Prostate gland (tissue), 2 donors: ENCODE measurements at regions not wholly inside any gene's neighbourhood (a gene's known extent, or its start where the extent isn't known, plus 50 kb on each side); places are given as distances from the start of the nearest gene placed in this dataset.

Experiments used
- DNase-seq: peaks from one replicate; pipeline ENCODE4 v3.0.0-alpha.2; 2019; ENCODE audit warnings: low spot score
- H3K27ac ChIP-seq, 2 donors: fragments of 200-600 bp; sonication (generic); 2 replicates each; pipeline ENCODE4 v1.5.1; 2017 to 2019
- H3K27me3 ChIP-seq: fragments of 200-600 bp; sonication (generic); replicated peaks from 2 replicates; pipeline ENCODE4 v1.5.1; 2019; ENCODE audit not compliant: insufficient read depth
- H3K36me3 ChIP-seq, 2 donors: fragments of 200-600 bp; sonication (generic); 1 replicate in 1 of 2; 2 replicates in 1 of 2; pipeline versions ENCODE4 v1.5.1 to v1.8.1; 2017 to 2019
- H3K4me1 ChIP-seq: fragments of 200-600 bp; sonication (generic); replicated peaks from 2 replicates; pipeline ENCODE4 v1.5.1; 2019
- H3K4me3 ChIP-seq, 2 donors: fragments of 200-600 bp; sonication (generic); 2 replicates each; pipeline ENCODE4 v1.5.1; 2017 to 2019
- H3K9me3 ChIP-seq: fragments of 200-600 bp; sonication (generic); 2 replicates; pipeline ENCODE4 v1.5.1; 2017
- CTCF ChIP-seq, 4 experiments: fragments of 200-600 bp in 2 of 4; fragments of 450-650 bp in 2 of 4; sonication (generic) in 2 of 4; IDR thresholded peaks; 1 replicate in 3 of 4; 2 replicates in 1 of 4; pipeline ENCODE4 v1.5.1; 2016 to 2019; ENCODE audit warnings: antibody characterized with exemption in 4 of 4, mild to moderate bottlenecking in 2 of 4, moderate library complexity in 2 of 4
- POLR2A ChIP-seq: fragments of 450-650 bp; IDR thresholded peaks from one replicate; pipeline ENCODE4 v1.6.1; 2016; ENCODE audit warnings: antibody characterized with exemption, mild to moderate bottlenecking
- POLR2AphosphoS5 ChIP-seq: sonication (generic); formaldehyde crosslinking; IDR thresholded peaks from one replicate; pipeline ENCODE4 v1.6.1; 2017; ENCODE audit warnings: antibody characterized with exemption
- WGBS: methylation state at CpG from one replicate; pipeline ENCODE4 v1.1.5; 2018; 5-methylcytosine and 5-hydroxymethylcytosine counted together
- intact Hi-C: fragments of 100-400 bp; cut with DNase I; formaldehyde crosslinking; loops from one replicate; pipeline ENCODE4 v1.14.2; 2022

DNA sequence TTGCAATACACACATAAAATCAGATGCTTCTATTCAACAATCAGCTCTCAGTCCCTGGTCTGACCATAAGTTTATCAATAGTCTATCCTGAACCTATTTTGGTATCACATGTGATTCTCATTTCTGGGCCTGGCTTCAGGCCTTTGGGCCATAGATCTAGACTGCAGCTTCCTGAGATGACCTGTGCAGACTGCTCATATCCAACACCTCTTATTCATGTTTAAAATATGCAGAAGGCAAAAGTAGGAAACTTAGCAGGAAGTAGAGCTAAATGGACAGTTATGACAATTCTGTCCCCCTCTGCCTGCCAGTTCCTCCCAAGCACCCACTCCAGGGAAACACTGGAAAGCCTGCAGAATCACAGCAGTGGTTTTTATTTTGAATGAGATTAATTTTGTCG is 53.3 kb downstream of the C7orf25 start:
- 92% methylated on average over 1 of the region's 1 CpG for whole genome bisulfite sequencing
- intact Hi-C loops: no loop called here

DNA sequence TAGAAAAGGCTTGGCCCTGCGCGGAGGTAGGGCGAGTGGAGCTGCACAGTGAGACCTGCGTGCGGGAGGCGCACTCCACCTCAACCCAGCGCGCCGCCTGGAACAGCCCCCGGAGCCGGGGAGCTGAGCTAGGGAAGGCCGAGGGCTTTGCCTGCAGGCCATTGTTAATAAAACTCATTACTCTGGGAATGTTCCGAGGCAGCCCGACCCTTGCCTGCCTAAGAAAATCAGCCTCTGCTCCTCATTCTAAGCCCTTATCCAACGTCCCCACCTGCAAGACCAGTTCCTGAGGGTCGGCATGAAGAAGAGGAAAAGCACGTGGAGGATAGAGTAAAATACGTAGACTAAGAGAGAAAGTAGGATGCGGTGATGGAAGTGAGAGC is 55.3 kb downstream of the C7orf25 start:
- no peak for DNase-seq
- peak overlapping the region; percentile 31 to 37 for H3K4me3 ChIP-seq
- TF ChIP-seq POLR2A (no peak), CTCF (IDR thresholded peaks at IDR 0.05) (no peak), POLR2AphosphoS5 (no peak)

More for the DNA sequence above, 53.3 kb downstream of the C7orf25 start:
- Histone ChIP-seq H3K27me3 (no peaks in the 10 kb centered on the region), H3K36me3 (no peaks in the 10 kb centered on the region), H3K4me3 (no peak overlapping the region), H3K4me1 (no peaks in the 10 kb centered on the region), H3K9me3 (no peaks in the 10 kb centered on the region), H3K27ac (no peak overlapping the region)
- no peak for TF ChIP-seq POLR2A
- DNase-seq: no peak

DNA sequence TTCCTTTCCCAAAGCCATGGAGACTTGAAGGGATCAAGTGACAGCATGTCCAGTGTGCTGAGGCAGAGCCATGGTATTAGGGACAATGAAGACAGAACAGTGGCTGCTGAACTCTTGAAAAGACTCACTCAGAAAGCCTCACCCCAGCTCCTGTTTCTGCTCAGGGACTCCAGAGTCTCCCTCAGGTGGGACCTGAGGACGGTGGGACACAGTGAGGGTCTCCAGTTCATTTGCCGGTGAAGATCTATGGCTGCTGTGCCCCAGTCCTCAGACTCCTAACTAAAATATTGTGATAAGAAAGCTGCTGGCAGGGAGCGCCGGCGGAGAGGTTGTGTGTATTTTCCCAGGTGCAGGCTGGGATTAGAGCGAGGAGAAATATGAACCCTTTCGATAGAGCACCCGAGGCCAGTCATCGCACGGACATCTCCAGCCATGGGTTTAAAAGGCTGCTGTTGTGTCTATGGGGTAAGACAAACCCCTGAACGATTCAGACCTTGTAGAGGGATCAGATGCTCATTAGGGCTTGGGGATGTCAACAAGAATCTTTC is 57.2 kb downstream of the C7orf25 start:
- Histone ChIP-seq H3K27ac (no peak overlapping the region), H3K9me3 (no peaks in the 10 kb centered on the region), H3K36me3 (no peaks in the 10 kb centered on the region), H3K27me3 (no peaks in the 10 kb centered on the region), H3K4me1 (peaks cover 9% of the 10 kb centered on the region), H3K4me3 (no peak overlapping the region)
- no peak for DNase-seq
- 84% methylated on average over 11 of the region's 11 CpGs for WGBS
- intact Hi-C loops: no loop called here
- no peak for TF ChIP-seq POLR2A
- TF ChIP-seq CTCF (IDR thresholded peaks at IDR 0.05): no peak
- TF ChIP-seq POLR2AphosphoS5: no peak

More for the DNA sequence above, 55.3 kb downstream of the C7orf25 start:
- H3K27me3 ChIP-seq: no peaks in the 10 kb centered on the region
- peak overlapping the region; percentile 51 to 73 for H3K27ac ChIP-seq
- WGBS: 39% methylated on average over 19 of the region's 19 CpGs
- H3K9me3 ChIP-seq: no peaks in the 10 kb centered on the region
- H3K36me3 ChIP-seq: no peaks in the 10 kb centered on the region
- intact Hi-C loops: no loop called here
- peaks cover 9% of the 10 kb centered on the region for H3K4me1 ChIP-seq

DNA sequence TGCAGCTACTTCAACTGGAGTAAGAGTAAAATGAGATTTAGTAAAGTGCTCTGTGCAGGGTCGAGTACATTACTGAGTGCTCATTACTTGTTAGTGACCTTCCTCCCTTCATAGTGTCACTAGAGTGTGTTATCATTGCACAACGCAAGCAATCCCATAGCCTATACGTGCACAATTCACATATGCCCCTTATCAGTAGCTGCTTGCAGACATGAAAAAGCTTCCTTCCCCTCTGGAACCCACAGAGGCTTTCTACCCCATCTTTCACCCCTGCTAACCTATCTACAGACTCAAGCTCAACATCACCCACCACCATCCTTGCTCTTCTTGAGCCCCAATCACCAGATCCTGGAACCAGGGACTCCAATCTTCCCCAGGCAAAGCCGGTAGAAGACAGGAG is 59.3 kb downstream of the C7orf25 start:
- H3K9me3 ChIP-seq: no peaks in the 10 kb centered on the region
- DNase-seq: no peak
- H3K36me3 ChIP-seq: no peaks in the 10 kb centered on the region
- H3K27ac ChIP-seq: peak overlapping the region; percentile 45 to 79
- H3K4me1 ChIP-seq: peaks cover 9% of the 10 kb centered on the region
- TF ChIP-seq POLR2A (no peak), POLR2AphosphoS5 (no peak), CTCF (IDR thresholded peaks at IDR 0.05) (no peak)
- WGBS: 55% methylated on average over 4 of the region's 4 CpGs
- H3K27me3 ChIP-seq: no peaks in the 10 kb centered on the region
- intact Hi-C loops: no loop called here
- H3K4me3 ChIP-seq: no peak overlapping the region

- Histone ChIP-seq H3K27me3 (no peaks in the 10 kb centered on the region), H3K4me3 (no peak overlapping the region), H3K36me3 (no peaks in the 10 kb centered on the region), H3K9me3 (no peaks in the 10 kb centered on the region), H3K27ac (no peak overlapping the region), H3K4me1 (no peaks in the 10 kb centered on the region)
- WGBS: 27% methylated on average over 12 of the region's 12 CpGs
- intact Hi-C loops: loop anchor here (5.0 kb wide), 1 partner anchor 901 kb away; no protein-coding TSS in a partner anchor
- TF ChIP-seq POLR2A (no peak), CTCF (IDR thresholded peaks at IDR 0.05) (peak in 3 of 4 experiments; percentile 15 to 57 (median 55))
- peak; percentile 26 for DNase-seq
Observed at GRCh38 chr7:42843205-42843800, 68.6 kb downstream of the C7orf25 start.
